Keratinocyte (primary cell): ENCODE measurements at regions not wholly inside any gene's neighbourhood (a gene's known extent, or its start where the extent isn't known, plus 50 kb on each side); places are given as distances from the start of the nearest gene placed in this dataset.

ENCODE experiments used
- DNase-seq: peaks from one replicate; pipeline ENCODE4 v3.0.0-alpha.2; 2011; ENCODE audit warnings: low read depth, missing footprints, low spot score
- FAIRE-seq: peaks from 2 replicates; lab custom pipeline; 2011; peaks lifted over from hg19 to GRCh38; lab: Jason Lieb, UNC
- H2AFZ ChIP-seq: 2 replicates; pipeline ENCODE4 v1.6.0; 2012; ENCODE audit warnings: low read length, control low read depth, inconsistent platforms; ENCODE audit not compliant: control insufficient read depth
- H3K27ac ChIP-seq: 2 replicates; pipeline ENCODE4 v1.5.1; 2011; ENCODE audit warnings: low read length; ENCODE audit not compliant: control insufficient read depth, insufficient read depth
- H3K27me3 ChIP-seq: 3 replicates; pipeline ENCODE4 v1.6.0; 2011; ENCODE audit warnings: low read length; ENCODE audit not compliant: control insufficient read depth, insufficient read depth; ENCODE audit errors: extremely low read depth
- H3K36me3 ChIP-seq, 2 experiments: 2 replicates in 1 of 2; 3 replicates in 1 of 2; pipeline ENCODE4 v1.5.1; 2011; ENCODE audit warnings: low read length in 2 of 2, mild to moderate bottlenecking in 1 of 2; ENCODE audit not compliant: control insufficient read depth in 2 of 2, insufficient read depth in 2 of 2; ENCODE audit errors: extremely low read depth in 1 of 2
- H3K4me1 ChIP-seq: 3 replicates; pipeline ENCODE4 v1.5.1; 2011; ENCODE audit warnings: low read length; ENCODE audit not compliant: control insufficient read depth, insufficient read depth; ENCODE audit errors: extremely low read depth
- H3K4me2 ChIP-seq: 3 replicates; pipeline ENCODE4 v1.6.0; 2011; ENCODE audit warnings: low read depth, low read length; ENCODE audit not compliant: control insufficient read depth, insufficient read depth; ENCODE audit errors: extremely low read depth
- H3K4me3 ChIP-seq, 3 experiments: fragments of 200-600 bp in 1 of 3; sonication (generic) in 1 of 3; 2 replicates in 2 of 3; 3 replicates in 1 of 3; pipeline ENCODE4 v1.5.1; 2011 to 2016; ENCODE audit warnings: low read length in 3 of 3, mild to moderate bottlenecking in 3 of 3, control low read depth in 2 of 3, inconsistent platforms in 1 of 3, low read depth in 1 of 3, mixed read lengths in 1 of 3, mixed run types in 1 of 3, moderate library complexity in 1 of 3; ENCODE audit not compliant: control insufficient read depth in 2 of 3, insufficient read depth in 2 of 3; ENCODE audit errors: extremely low read depth in 1 of 3
- H3K79me2 ChIP-seq: 2 replicates; pipeline ENCODE4 v1.6.0; 2012; ENCODE audit warnings: low read length; ENCODE audit not compliant: control insufficient read depth, insufficient read depth
- H3K9ac ChIP-seq: 3 replicates; pipeline ENCODE4 v1.6.0; 2011; ENCODE audit warnings: low read length; ENCODE audit not compliant: control insufficient read depth, insufficient read depth; ENCODE audit errors: extremely low read depth
- H3K9me1 ChIP-seq: 3 replicates; pipeline ENCODE4 v1.6.0; 2011; ENCODE audit warnings: low read length; ENCODE audit not compliant: control insufficient read depth, insufficient read depth; ENCODE audit errors: extremely low read depth
- H3K9me3 ChIP-seq: 2 replicates; pipeline ENCODE4 v1.5.1; 2012; ENCODE audit warnings: low read depth, low read length; ENCODE audit not compliant: control insufficient read depth
- H4K20me1 ChIP-seq: 3 replicates; pipeline ENCODE4 v1.6.0; 2011; ENCODE audit warnings: low read length; ENCODE audit not compliant: control insufficient read depth, insufficient read depth; ENCODE audit errors: extremely low read depth
- CTCF ChIP-seq, 3 experiments: IDR thresholded peaks in 1 of 3; conservative IDR thresholded peaks in 1 of 3; optimal IDR thresholded peaks in 1 of 3; 2 replicates in 2 of 3; 3 replicates in 1 of 3; pipeline versions ENCODE3 to v1.5.1; 2011; ENCODE audit warnings: low read length in 3 of 3, mild to moderate bottlenecking in 3 of 3, moderate library complexity in 2 of 3, control low read depth in 1 of 3, inconsistent platforms in 1 of 3; ENCODE audit not compliant: insufficient read depth in 2 of 3; ENCODE audit errors: extremely low read depth in 1 of 3
- EZH2 ChIP-seq: IDR thresholded peaks from one replicate; pipeline ENCODE4 v1.6.1; 2012; ENCODE audit warnings: inconsistent platforms, mild to moderate bottlenecking, low read length, moderate library complexity
- dilution Hi-C: fragments of 300-500 bp; cut with MboI; formaldehyde crosslinking; loops from one replicate; pipeline ENCODE4 v1.7.0; 2020; ENCODE audit warnings: low sequenced_read_pairs; ENCODE audit not compliant: extremely low pct_ligation_motif_present

- dilution Hi-C loops = no loop called here
- Histone ChIP-seq H3K36me3 (no peaks in the 10 kb centered on the region), H3K4me3 (no peak overlapping the region), H4K20me1 (no peaks in the 10 kb centered on the region), H3K4me1 (peaks cover 14% of the 10 kb centered on the region), H3K27me3 (no peaks in the 10 kb centered on the region), H3K4me2 (no peak overlapping the region), H3K9ac (no peak overlapping the region), H2AFZ (no peak overlapping the region), H3K9me3 (no peaks in the 10 kb centered on the region), H3K9me1 (no peaks in the 10 kb centered on the region), H3K27ac (no peak overlapping the region), H3K79me2 (no peaks in the 10 kb centered on the region)
- FAIRE-seq (peak; percentile 29), DNase-seq (no peak)
- TF ChIP-seq EZH2 (no peak), CTCF (optimal IDR thresholded peaks at IDR 0.05 in 1 of 3, IDR thresholded peaks at IDR 0.05 in 1 of 3, conservative IDR thresholded peaks at IDR 0.05 in 1 of 3; ENCODE audit: extremely low read depth in 1 of 3, insufficient read depth in 2 of 3, low read length in 3 of 3) (no peak)
Measured at GRCh38 chr5:155278532-155278931, 265.0 kb downstream of the KIF4B start.

GRCh38 chr5:155282503-155283107, 269.1 kb downstream of the KIF4B start:
- Histone ChIP-seq H3K79me2 (no peaks in the 10 kb centered on the region), H3K4me1 (peaks cover 14% of the 10 kb centered on the region), H3K36me3 (no peaks in the 10 kb centered on the region), H3K4me3 (no peak overlapping the region), H3K9ac (no peak overlapping the region), H4K20me1 (no peaks in the 10 kb centered on the region), H3K27ac (peak overlapping the region; percentile 24), H3K4me2 (peak overlapping the region; percentile 38), H3K9me3 (no peaks in the 10 kb centered on the region), H2AFZ (peak overlapping the region; percentile 66), H3K27me3 (no peaks in the 10 kb centered on the region), H3K9me1 (no peaks in the 10 kb centered on the region)
- DNase-seq (no peak), FAIRE-seq (peak; percentile 88)
- dilution Hi-C loops = no loop called here
- no peak for TF ChIP-seq EZH2
- peak in 2 of 3 experiments; percentile 13 to 49 for TF ChIP-seq CTCF (optimal IDR thresholded peaks at IDR 0.05 in 1 of 3, IDR thresholded peaks at IDR 0.05 in 1 of 3, conservative IDR thresholded peaks at IDR 0.05 in 1 of 3; ENCODE audit: extremely low read depth in 1 of 3, insufficient read depth in 2 of 3, low read length in 3 of 3)
